HepG2 (cell line): ENCODE measurements at regions not wholly inside any gene's neighbourhood (a gene's known extent, or its start where the extent isn't known, plus 50 kb on each side); places are given as distances from the start of the nearest gene placed in this dataset.

ENCODE experiments used
- ATAC-seq: fragments of 200-7000 bp; cut with Tn5 transposase; 3 replicates; pipeline ENCODE4 v1.9.1; 2020; ENCODE audit warnings: mild to moderate bottlenecking, moderate library complexity
- BruUV-seq: library from RNA; stranded (reverse); fragments of 400-500 nt; replicated peaks from 2 replicates; lab custom pipeline; 2021; lab: Mats Ljungman, UMichigan
- CTCF ChIA-PET: fragments of 300-600 bp; formaldehyde crosslinking; extraction: SDS; loops from one replicate; lab custom pipeline; 2021; ENCODE audit warnings: low total read pairs, inconsistent platforms, low intra/inter-chr PET ratio; lab: Yijun Ruan, JAX
- POLR2A ChIA-PET: fragments of 350-600 bp; sonication (Branson Sonifier 250); formaldehyde crosslinking; loops from one replicate; lab custom pipeline; 2020; ENCODE audit warnings: antibody characterized with exemption, inconsistent platforms; lab: Yijun Ruan, JAX
- DNase-seq: peaks from one replicate; pipeline ENCODE4 v3.0.0-alpha.2; 2015; ENCODE audit warnings: low spot score
- FAIRE-seq: peaks from 3 replicates; lab custom pipeline; 2011; peaks lifted over from hg19 to GRCh38; lab: Jason Lieb, UNC
- H2AFZ ChIP-seq: one replicate; pipeline ENCODE4 v1.6.1; 2011; ENCODE audit warnings: low read length, inconsistent platforms
- H3K27ac ChIP-seq: fragments of 300-600 bp; 3 replicates; pipeline ENCODE4 v1.8.0; 2011; ENCODE audit warnings: mixed run types, mild to moderate bottlenecking, mixed read lengths, low read length, inconsistent platforms; ENCODE audit not compliant: insufficient read depth; ENCODE audit errors: extremely low read length
- H3K27me3 ChIP-seq, 2 experiments: fragments of 200-600 bp in 1 of 2; 2 replicates in 1 of 2; 3 replicates in 1 of 2; pipeline versions ENCODE4 v1.6.0 to v1.8.0; 2011; ENCODE audit warnings: low read length in 2 of 2, mild to moderate bottlenecking in 2 of 2, moderate library complexity in 2 of 2, inconsistent platforms in 1 of 2; ENCODE audit not compliant: insufficient read depth in 2 of 2, control insufficient read depth in 1 of 2
- H3K36me3 ChIP-seq, 2 experiments: fragments of 200-600 bp in 1 of 2; replicated peaks in 1 of 2; 2 replicates in 1 of 2; 3 replicates in 1 of 2; pipeline versions ENCODE4 v1.5.1 to v1.8.0; 2011; ENCODE audit warnings: low read length in 2 of 2, inconsistent platforms in 1 of 2; ENCODE audit not compliant: insufficient read depth in 2 of 2, control insufficient read depth in 1 of 2
- H3K4me1 ChIP-seq: 2 replicates; pipeline ENCODE4 v1.5.1; 2012; ENCODE audit warnings: low read length, inconsistent platforms; ENCODE audit not compliant: insufficient read depth
- H3K4me2 ChIP-seq: 2 replicates; pipeline ENCODE4 v1.6.0; 2011; ENCODE audit warnings: low read depth, low read length, inconsistent platforms
- H3K4me3 ChIP-seq, 3 experiments: fragments of 200-600 bp in 1 of 3; sonication (generic), shearing (Covaris generic) in 1 of 3; replicated peaks in 1 of 3; 2 replicates each; pipeline ENCODE4 v1.5.1; 2011 to 2016; ENCODE audit warnings: low read length in 3 of 3, inconsistent platforms in 2 of 3, low read depth in 2 of 3, mild to moderate bottlenecking in 2 of 3, control low read depth in 1 of 3, mixed read lengths in 1 of 3; ENCODE audit not compliant: insufficient read depth in 1 of 3
- H3K79me2 ChIP-seq: one replicate; pipeline ENCODE4 v1.6.1; 2011; ENCODE audit warnings: low read length, inconsistent platforms; ENCODE audit not compliant: insufficient read depth
- H3K9ac ChIP-seq: 2 replicates; pipeline ENCODE4 v1.6.0; 2011; ENCODE audit warnings: mild to moderate bottlenecking, low read depth, low read length, inconsistent platforms; ENCODE audit not compliant: insufficient read depth
- H3K9me3 ChIP-seq: 2 replicates; pipeline ENCODE4 v1.5.1; 2012; ENCODE audit warnings: mild to moderate bottlenecking, low read length
- H4K20me1 ChIP-seq: 2 replicates; pipeline ENCODE4 v1.6.0; 2011; ENCODE audit warnings: inconsistent platforms, mild to moderate bottlenecking, low read length, moderate library complexity; ENCODE audit not compliant: insufficient read depth
- AGO1 ChIP-seq: fragments of 200-400 bp; formaldehyde crosslinking; IDR thresholded peaks from 2 replicates; pipeline ENCODE4 v1.6.1; 2017; ENCODE audit warnings: mild to moderate bottlenecking, low read depth, low read length, moderate library complexity; ENCODE audit not compliant: poor library complexity, severe bottlenecking
- ARID4A ChIP-seq: sonication (generic); formaldehyde crosslinking; IDR thresholded peaks from 2 replicates; pipeline ENCODE4 v1.5.0; 2020; ENCODE audit warnings: mild to moderate bottlenecking, missing genetic modification reagents, borderline replicate concordance
- ARID5B ChIP-seq: IDR thresholded peaks from 2 replicates; pipeline ENCODE4 v1.4.0; 2020; ENCODE audit warnings: mild to moderate bottlenecking, missing genetic modification reagents
- PHF8 ChIP-seq: sonication (generic); formaldehyde crosslinking; IDR thresholded peaks from 2 replicates; pipeline ENCODE4 v1.5.0; 2020; ENCODE audit warnings: missing genetic modification reagents
- RFXANK ChIP-seq: IDR thresholded peaks from 2 replicates; pipeline ENCODE4 v1.6.1; 2016
- ZFP36L1 ChIP-seq: sonication (generic); formaldehyde crosslinking; IDR thresholded peaks from 2 replicates; pipeline ENCODE4 v1.8.0; 2022; ENCODE audit warnings: mild to moderate bottlenecking, missing genetic modification reagents, moderate library complexity
- ZNF30 ChIP-seq: sonication (generic); formaldehyde crosslinking; IDR thresholded peaks from 2 replicates; pipeline ENCODE4 v1.5.0; 2020; ENCODE audit warnings: mild to moderate bottlenecking, missing genetic modification reagents
- ZNF431 ChIP-seq: sonication (generic); formaldehyde crosslinking; IDR thresholded peaks from 2 replicates; pipeline ENCODE4 v1.9.0; 2022; ENCODE audit warnings: missing genetic modification reagents, low read depth, mild to moderate bottlenecking, borderline replicate concordance
- ZNF550 ChIP-seq: sonication (generic); formaldehyde crosslinking; IDR thresholded peaks from 2 replicates; pipeline ENCODE4 v1.4.0; 2020; ENCODE audit warnings: mild to moderate bottlenecking, missing genetic modification reagents, borderline replicate concordance
- ZNF570 ChIP-seq: sonication (generic); formaldehyde crosslinking; IDR thresholded peaks from 2 replicates; pipeline ENCODE4 v1.4.0; 2020; ENCODE audit warnings: mild to moderate bottlenecking, missing genetic modification reagents, borderline replicate concordance
- ZNF775 ChIP-seq: sonication (generic); formaldehyde crosslinking; IDR thresholded peaks from 2 replicates; pipeline ENCODE4 v1.4.0; 2020; ENCODE audit warnings: missing genetic modification reagents, mild to moderate bottlenecking, moderate library complexity, borderline replicate concordance
- ZNF841 ChIP-seq: sonication (generic); formaldehyde crosslinking; IDR thresholded peaks from 2 replicates; pipeline ENCODE4 v1.8.1; 2023; ENCODE audit warnings: missing genetic modification reagents, borderline replicate concordance
- WGBS: methylation state at CpG from one replicate; pipeline ENCODE4 v1.1.6; 2017; ENCODE audit warnings: low lambda C conversion rate; 5-methylcytosine and 5-hydroxymethylcytosine counted together
- in situ Hi-C: cut with HindIII; loops from 2 replicates; pipeline ENCODE4 v1.10.0; 2017; ENCODE audit warnings: low pct_unique_long_range_greater_than_20kb; ENCODE audit not compliant: extremely low pct_ligation_motif_present
- intact Hi-C: fragments of 100-400 bp; cut with micrococcal nuclease; formaldehyde crosslinking; loops from one replicate; pipeline ENCODE4 v1.10.0; 2022; ENCODE audit not compliant: unreplicated experiment
- TF ChIP-seq, protein P1 (sequence below): IDR thresholded peaks from 2 replicates; pipeline ENCODE4 v1.6.1; 2012; ENCODE audit warnings: inconsistent platforms
- TF ChIP-seq, protein P2 (sequence below): IDR thresholded peaks from 2 replicates; pipeline ENCODE4 v1.6.1; 2016; ENCODE audit warnings: missing compliant biosample characterization, missing genetic modification reagents, borderline replicate concordance

- TF ChIP-seq, protein P1, sequence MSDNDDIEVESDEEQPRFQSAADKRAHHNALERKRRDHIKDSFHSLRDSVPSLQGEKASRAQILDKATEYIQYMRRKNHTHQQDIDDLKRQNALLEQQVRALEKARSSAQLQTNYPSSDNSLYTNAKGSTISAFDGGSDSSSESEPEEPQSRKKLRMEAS = no peak
- no peak for TF ChIP-seq ZNF570 (CRISPR knock-in tag)
- no peak for TF ChIP-seq ZFP36L1
- no peak for TF ChIP-seq ZNF550 (CRISPR knock-in tag)
- TF ChIP-seq, all 625 proteins: peak for 0
These were observed 260.3 kb downstream of the NDUFS4 start (continued) for GRCh38 chr5:53820802-53821171.

DNA sequence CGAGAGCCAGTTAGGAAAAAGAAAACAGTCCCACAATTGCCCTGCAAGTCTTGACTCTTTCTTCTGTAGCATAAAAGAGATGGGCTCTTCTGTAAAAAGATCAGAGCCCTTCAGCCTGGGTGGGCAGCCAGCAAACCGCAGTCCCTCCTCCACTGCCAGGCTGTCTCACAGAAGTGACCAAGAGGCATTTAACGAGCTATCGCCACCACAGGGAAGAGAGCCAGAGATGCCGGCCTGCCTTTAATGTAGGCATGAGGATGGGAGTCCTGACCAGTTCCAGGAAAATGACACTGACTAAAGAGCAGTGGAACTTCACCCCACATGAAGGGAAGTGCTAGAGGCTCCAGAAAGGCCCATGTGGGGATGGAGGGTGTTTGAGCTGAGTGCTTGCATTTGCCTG is 264.6 kb downstream of the NDUFS4 start:
- Histone ChIP-seq H2AFZ (no peak overlapping the region), H3K9ac (no peak overlapping the region), H3K79me2 (no peaks in the 10 kb centered on the region), H4K20me1 (no peaks in the 10 kb centered on the region), H3K36me3 (no peaks in the 10 kb centered on the region), H3K27ac (no peak overlapping the region), H3K4me1 (no peaks in the 10 kb centered on the region), H3K4me3 (no peak overlapping the region), H3K27me3 (no peaks in the 10 kb centered on the region; a peak in 2 of 5 replicates), H3K4me2 (no peak overlapping the region), H3K9me3 (no peaks in the 10 kb centered on the region)
- FAIRE-seq (no peak), ATAC-seq (no peak), DNase-seq (no peak)
- in situ Hi-C loops = no loop called here
- WGBS = 54% methylated on average over 4 of the region's 5 CpGs
- ChIA-PET POLR2A (no interaction called here), CTCF (no interaction called here)
- BruUV-seq = no TSS peak
- intact Hi-C loops = no loop called here
- TF ChIP-seq ZNF431 (CRISPR knock-in tag) (no peak), ARID5B (no peak), ARID4A (no peak), ZNF775 (CRISPR knock-in tag) (no peak), ZNF841 (CRISPR knock-in tag) (no peak), ZNF30 (CRISPR knock-in tag) (no peak), RFXANK (CRISPR knock-in tag) (no peak), PHF8 (CRISPR knock-in tag) (no peak), AGO1 (no peak)
- TF ChIP-seq, protein P2, sequence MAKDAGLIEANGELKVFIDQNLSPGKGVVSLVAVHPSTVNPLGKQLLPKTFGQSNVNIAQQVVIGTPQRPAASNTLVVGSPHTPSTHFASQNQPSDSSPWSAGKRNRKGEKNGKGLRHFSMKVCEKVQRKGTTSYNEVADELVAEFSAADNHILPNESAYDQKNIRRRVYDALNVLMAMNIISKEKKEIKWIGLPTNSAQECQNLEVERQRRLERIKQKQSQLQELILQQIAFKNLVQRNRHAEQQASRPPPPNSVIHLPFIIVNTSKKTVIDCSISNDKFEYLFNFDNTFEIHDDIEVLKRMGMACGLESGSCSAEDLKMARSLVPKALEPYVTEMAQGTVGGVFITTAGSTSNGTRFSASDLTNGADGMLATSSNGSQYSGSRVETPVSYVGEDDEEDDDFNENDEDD (CRISPR knock-in tag) = no peak
